CD14-positive monocyte (primary cell): ENCODE measurements at regions not wholly inside any gene's neighbourhood (a gene's known extent, or its start where the extent isn't known, plus 50 kb on each side); places are given as distances from the start of the nearest gene placed in this dataset.

Source experiments
- DNase-seq, 3 donors: peaks; one replicate each; pipeline ENCODE4 v3.0.0-alpha.2; 2011 to 2022
- H2AFZ ChIP-seq: 2 replicates; pipeline ENCODE4 v1.6.0; 2012; ENCODE audit warnings: mild to moderate bottlenecking, low read depth, low read length, inconsistent platforms; ENCODE audit not compliant: insufficient read depth, poor library complexity, severe bottlenecking
- H3K27ac ChIP-seq, 2 donors: 1 replicate in 1 of 2; 2 replicates in 1 of 2; pipeline ENCODE4 v1.5.1; 2012 to 2013; ENCODE audit warnings: low read length in 2 of 2, control low read depth in 1 of 2, inconsistent platforms in 1 of 2, low read depth in 1 of 2, mild to moderate bottlenecking in 1 of 2
- H3K27me3 ChIP-seq, 2 donors: one replicate each; pipeline versions ENCODE4 v1.6.0 to v1.6.1; 2011 to 2013; ENCODE audit warnings: low read length in 2 of 2; ENCODE audit not compliant: control insufficient read depth in 2 of 2, insufficient read depth in 2 of 2
- H3K36me3 ChIP-seq, 2 donors: replicated peaks in 1 of 2; 1 replicate in 1 of 2; 2 replicates in 1 of 2; pipeline versions ENCODE4 v1.5.1 to v1.6.1; 2012 to 2013; ENCODE audit warnings: low read length in 2 of 2, control low read depth in 1 of 2, inconsistent platforms in 1 of 2, mild to moderate bottlenecking in 1 of 2; ENCODE audit not compliant: insufficient read depth in 2 of 2, control insufficient read depth in 1 of 2
- H3K4me1 ChIP-seq, 2 donors: 1 replicate in 1 of 2; 2 replicates in 1 of 2; pipeline versions ENCODE4 v1.5.1 to v1.6.1; 2012 to 2013; ENCODE audit warnings: low read length in 2 of 2, control low read depth in 1 of 2, inconsistent platforms in 1 of 2, mild to moderate bottlenecking in 1 of 2, moderate library complexity in 1 of 2; ENCODE audit not compliant: insufficient read depth in 2 of 2, control insufficient read depth in 1 of 2
- H3K4me2 ChIP-seq: replicated peaks from 2 replicates; pipeline ENCODE3; 2012; ENCODE audit warnings: low read length, moderate library complexity, mild to moderate bottlenecking; ENCODE audit not compliant: poor library complexity, severe bottlenecking; ENCODE audit errors: extremely low read depth
- H3K4me3 ChIP-seq, 3 experiments: fragments of 200-600 bp in 1 of 3; sonication (generic) in 1 of 3; replicated peaks in 1 of 3; 1 replicate in 2 of 3; 2 replicates in 1 of 3; pipeline ENCODE4 v1.5.1; 2011 to 2013; ENCODE audit warnings: low read length in 3 of 3, mild to moderate bottlenecking in 3 of 3, control low read depth in 2 of 3, low read depth in 2 of 3, inconsistent platforms in 1 of 3, moderate library complexity in 1 of 3
- H3K79me2 ChIP-seq: 2 replicates; pipeline ENCODE4 v1.6.0; 2012; ENCODE audit warnings: mild to moderate bottlenecking, control low read depth, inconsistent platforms, low read length, moderate library complexity; ENCODE audit not compliant: insufficient read depth
- H3K9ac ChIP-seq: 2 replicates; pipeline ENCODE4 v1.6.0; 2017; ENCODE audit warnings: low read length, mild to moderate bottlenecking; ENCODE audit not compliant: insufficient read depth, poor library complexity, severe bottlenecking
- H3K9me3 ChIP-seq, 2 donors: replicated peaks in 1 of 2; 1 replicate in 1 of 2; 2 replicates in 1 of 2; pipeline versions ENCODE4 v1.5.1 to v1.6.1; 2012 to 2013; ENCODE audit warnings: low read length in 2 of 2, control low read depth in 1 of 2; ENCODE audit not compliant: control insufficient read depth in 1 of 2, insufficient read depth in 1 of 2
- H4K20me1 ChIP-seq: 2 replicates; pipeline ENCODE4 v1.6.0; 2012; ENCODE audit warnings: mild to moderate bottlenecking, low read length, control low read depth, moderate library complexity; ENCODE audit not compliant: insufficient read depth
- H3K27ac Mint-ChIP-seq, 7 donors: one replicate each; pipeline ENCODE4 v1.8.0; 2020; ENCODE audit warnings: mild to moderate bottlenecking in 7 of 7, mixed read lengths in 7 of 7, moderate library complexity in 6 of 7, inconsistent platforms in 2 of 7
- H3K27me3 Mint-ChIP-seq, 3 donors: one replicate each; pipeline ENCODE4 v1.8.0; 2021 to 2022; ENCODE audit warnings: low read depth in 3 of 3, mild to moderate bottlenecking in 3 of 3, mixed read lengths in 3 of 3, moderate library complexity in 3 of 3, inconsistent platforms in 1 of 3
- H3K36me3 Mint-ChIP-seq, 2 donors: one replicate each; pipeline ENCODE4 v1.8.0; 2020; ENCODE audit warnings: mixed read lengths in 2 of 2, inconsistent platforms in 1 of 2, mild to moderate bottlenecking in 1 of 2
- H3K4me1 Mint-ChIP-seq: one replicate; pipeline ENCODE4 v1.8.0; 2020; ENCODE audit warnings: mild to moderate bottlenecking, mixed read lengths
- H3K4me3 Mint-ChIP-seq, 2 donors: one replicate each; pipeline ENCODE4 v1.8.0; 2020; ENCODE audit warnings: mild to moderate bottlenecking in 2 of 2, mixed read lengths in 2 of 2, moderate library complexity in 1 of 2
- H3K9me3 Mint-ChIP-seq, 7 donors: one replicate each; pipeline ENCODE4 v1.8.0; 2020 to 2022; ENCODE audit warnings: mixed read lengths in 7 of 7, mild to moderate bottlenecking in 6 of 7, moderate library complexity in 6 of 7, inconsistent platforms in 2 of 7
- WGBS: methylation state at CpG from one replicate; pipeline ENCODE4 v1.1.5; 2013; ENCODE audit warnings: missing lambda C conversion rate; ENCODE audit not compliant: insufficient coverage; 5-methylcytosine and 5-hydroxymethylcytosine counted together
- intact Hi-C, 2 donors: fragments of 100-400 bp; cut with micrococcal nuclease; formaldehyde crosslinking; loops; one replicate each; pipeline versions ENCODE4 v1.15.0 to v1.15.1; 2023
- TF ChIP-seq, protein P1 (sequence below): fragments of 200-600 bp; IDR thresholded peaks from one replicate; pipeline ENCODE4 v1.8.0; 2022; ENCODE audit warnings: antibody characterized with exemption, mild to moderate bottlenecking

DNA sequence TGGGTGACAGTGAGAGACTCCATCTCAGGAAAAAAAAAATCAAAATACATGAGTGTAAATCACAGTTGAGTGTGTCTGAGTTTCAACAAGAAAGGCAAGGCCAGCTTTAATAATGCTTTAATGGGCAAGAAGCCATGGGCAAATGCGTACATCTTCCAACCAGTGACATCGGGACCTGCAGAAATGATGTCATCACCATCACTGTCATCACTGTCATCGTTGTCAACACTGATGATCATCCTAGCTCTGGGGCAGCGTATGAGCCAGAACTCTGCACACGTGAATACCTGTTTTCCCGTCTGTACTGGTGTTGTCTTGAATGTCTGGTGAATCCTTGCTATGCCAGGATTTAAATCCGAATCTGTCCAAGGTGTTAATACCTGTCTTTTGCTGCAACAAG lies 712.5 kb downstream of the BRD1 start:
- 93% methylated on average over 6 of the region's 7 CpGs for WGBS
- H4K20me1 ChIP-seq = no peaks in the 10 kb centered on the region
- H3K9ac ChIP-seq = no peak overlapping the region
- Mint-ChIP-seq H3K27me3 (peaks cover 0 to 6% (median 2%) of the 10 kb centered on the region in 3 donors), H3K36me3 (no peaks in the 10 kb centered on the region), H3K27ac (no peak overlapping the region), H3K4me1 (no peaks in the 10 kb centered on the region), H3K9me3 (no peaks in the 10 kb centered on the region), H3K4me3 (no peak overlapping the region)
- H2AFZ ChIP-seq = no peak overlapping the region
- no peaks in the 10 kb centered on the region for H3K27me3 ChIP-seq
- H3K27ac ChIP-seq = no peak overlapping the region
- no peak overlapping the region for H3K4me2 ChIP-seq
- DNase-seq = no peak
- no peaks in the 10 kb centered on the region for H3K4me1 ChIP-seq
- no peak overlapping the region for H3K4me3 ChIP-seq
- TF ChIP-seq, protein P1, sequence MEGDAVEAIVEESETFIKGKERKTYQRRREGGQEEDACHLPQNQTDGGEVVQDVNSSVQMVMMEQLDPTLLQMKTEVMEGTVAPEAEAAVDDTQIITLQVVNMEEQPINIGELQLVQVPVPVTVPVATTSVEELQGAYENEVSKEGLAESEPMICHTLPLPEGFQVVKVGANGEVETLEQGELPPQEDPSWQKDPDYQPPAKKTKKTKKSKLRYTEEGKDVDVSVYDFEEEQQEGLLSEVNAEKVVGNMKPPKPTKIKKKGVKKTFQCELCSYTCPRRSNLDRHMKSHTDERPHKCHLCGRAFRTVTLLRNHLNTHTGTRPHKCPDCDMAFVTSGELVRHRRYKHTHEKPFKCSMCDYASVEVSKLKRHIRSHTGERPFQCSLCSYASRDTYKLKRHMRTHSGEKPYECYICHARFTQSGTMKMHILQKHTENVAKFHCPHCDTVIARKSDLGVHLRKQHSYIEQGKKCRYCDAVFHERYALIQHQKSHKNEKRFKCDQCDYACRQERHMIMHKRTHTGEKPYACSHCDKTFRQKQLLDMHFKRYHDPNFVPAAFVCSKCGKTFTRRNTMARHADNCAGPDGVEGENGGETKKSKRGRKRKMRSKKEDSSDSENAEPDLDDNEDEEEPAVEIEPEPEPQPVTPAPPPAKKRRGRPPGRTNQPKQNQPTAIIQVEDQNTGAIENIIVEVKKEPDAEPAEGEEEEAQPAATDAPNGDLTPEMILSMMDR = no peak
- intact Hi-C loops = no loop called here
- no peaks in the 10 kb centered on the region for H3K36me3 ChIP-seq
- no peaks in the 10 kb centered on the region for H3K79me2 ChIP-seq
- H3K9me3 ChIP-seq = no peaks in the 10 kb centered on the region

DNA sequence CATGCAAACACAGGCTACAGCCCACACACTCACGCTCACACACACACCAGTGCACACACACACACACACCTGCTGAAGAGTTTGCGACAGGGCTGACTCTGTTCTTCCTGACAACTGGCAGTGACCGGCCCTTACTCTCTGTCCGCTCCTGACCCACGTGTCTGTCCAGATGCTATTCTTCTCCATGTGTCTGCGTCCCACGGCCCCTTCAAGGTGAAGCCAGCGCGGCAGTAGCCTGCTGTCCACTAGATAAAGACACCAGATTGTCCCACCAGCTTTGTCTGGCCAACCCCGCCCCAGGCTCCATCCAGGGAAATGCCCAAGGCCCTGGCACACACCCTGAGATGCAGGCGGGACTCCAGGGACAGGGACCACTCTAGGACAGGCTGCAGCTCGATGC lies 713.9 kb downstream of the BRD1 start:
- Histone ChIP-seq H3K4me3 (no peak overlapping the region), H2AFZ (no peak overlapping the region), H3K27ac (no peak overlapping the region), H3K36me3 (no peaks in the 10 kb centered on the region), H3K4me2 (no peak overlapping the region), H3K79me2 (no peaks in the 10 kb centered on the region), H3K27me3 (no peaks in the 10 kb centered on the region), H3K9me3 (no peaks in the 10 kb centered on the region), H4K20me1 (no peaks in the 10 kb centered on the region), H3K4me1 (no peaks in the 10 kb centered on the region), H3K9ac (no peak overlapping the region)
- Mint-ChIP-seq H3K4me1 (no peaks in the 10 kb centered on the region), H3K27ac (no peak overlapping the region), H3K27me3 (peaks cover 0 to 6% (median 2%) of the 10 kb centered on the region in 3 donors), H3K36me3 (no peaks in the 10 kb centered on the region), H3K9me3 (no peaks in the 10 kb centered on the region), H3K4me3 (no peak overlapping the region)
- TF ChIP-seq, protein P1 = no peak
- 94% methylated on average over 11 of the region's 12 CpGs for WGBS
- DNase-seq = no peak
- intact Hi-C loops = no loop called here
